ENCODE measurements at regions not wholly inside any gene's neighbourhood (a gene's known extent, or its start where the extent isn't known, plus 50 kb on each side); places are given as distances from the start of the nearest gene placed in this dataset.
A peak's percentile ranks its signal among the peaks of the same experiment; 100 is the strongest.

DNA sequence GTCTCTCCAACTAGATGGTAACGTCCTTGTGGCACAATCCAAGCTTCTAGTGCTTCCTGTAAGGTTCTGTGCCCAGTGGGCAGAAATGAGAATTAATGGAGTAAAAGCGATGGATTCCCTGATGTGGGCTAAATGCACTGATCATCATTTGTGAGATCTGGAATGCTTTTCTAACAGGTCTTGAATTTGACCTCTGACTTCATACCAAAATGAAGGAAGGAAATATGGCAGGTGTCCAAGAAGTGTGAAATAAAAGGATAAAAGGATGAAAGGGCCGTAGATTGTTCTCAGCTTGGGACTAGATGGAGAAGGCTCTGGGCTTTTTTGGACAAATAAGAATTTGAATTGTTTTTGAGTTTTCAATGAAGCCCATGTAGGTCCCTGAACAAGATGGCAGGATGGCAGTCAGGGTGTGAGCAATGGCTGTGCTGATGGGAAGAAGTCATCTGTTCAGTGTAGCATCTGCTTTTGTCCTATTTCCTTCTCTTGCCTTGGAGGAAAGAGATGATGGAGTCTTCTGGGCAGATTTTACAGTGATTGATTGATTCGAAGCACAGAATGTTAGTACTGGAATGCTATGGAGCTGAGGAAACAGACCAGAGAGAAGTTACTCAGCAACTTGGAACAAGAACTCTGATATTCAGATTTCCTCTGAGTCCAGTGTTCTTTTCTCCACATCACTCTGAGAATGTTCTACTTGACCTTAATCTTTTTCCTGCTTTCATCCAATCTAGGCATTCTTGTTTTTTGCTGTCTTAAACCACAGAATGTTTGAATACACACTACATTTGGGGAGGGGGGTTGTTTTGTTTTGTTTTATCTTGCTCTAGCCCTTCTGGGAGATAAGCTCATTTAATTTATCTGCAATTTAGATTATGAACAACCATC is 286.0 kb downstream of the HLX start:
- DNase-seq = no peak

DNA sequence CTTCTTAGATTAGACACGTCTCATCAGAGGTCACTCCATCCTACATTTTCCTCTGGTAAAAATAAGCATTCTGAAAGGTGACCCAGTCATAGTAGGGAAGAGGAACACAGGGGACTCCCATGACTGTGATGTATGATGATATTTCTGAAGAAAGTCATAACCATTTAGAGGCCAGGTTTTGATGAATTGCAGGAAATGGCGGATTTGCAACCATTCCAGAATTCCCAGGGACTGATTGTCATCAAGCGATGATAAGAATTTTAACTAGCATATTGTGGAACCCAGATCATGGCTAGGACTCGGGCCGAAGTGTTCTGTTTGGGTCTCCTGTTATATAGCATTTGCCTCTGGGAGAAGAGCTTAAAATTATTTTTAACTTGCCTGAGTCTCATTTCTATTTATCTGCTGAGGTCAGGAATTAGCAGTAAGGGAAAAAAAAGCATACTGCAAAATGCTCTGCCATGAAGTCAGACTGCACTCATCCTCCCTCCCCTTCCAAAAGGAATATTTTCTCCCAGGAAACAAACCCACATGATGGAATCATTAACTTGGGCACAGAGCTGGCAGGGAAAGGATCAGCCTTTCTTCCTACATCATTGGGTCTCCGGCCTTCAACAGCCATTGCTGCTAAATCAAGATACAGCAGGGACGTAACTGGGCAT is 286.7 kb downstream of the HLX start:
- DNase-seq = no peak

DNA sequence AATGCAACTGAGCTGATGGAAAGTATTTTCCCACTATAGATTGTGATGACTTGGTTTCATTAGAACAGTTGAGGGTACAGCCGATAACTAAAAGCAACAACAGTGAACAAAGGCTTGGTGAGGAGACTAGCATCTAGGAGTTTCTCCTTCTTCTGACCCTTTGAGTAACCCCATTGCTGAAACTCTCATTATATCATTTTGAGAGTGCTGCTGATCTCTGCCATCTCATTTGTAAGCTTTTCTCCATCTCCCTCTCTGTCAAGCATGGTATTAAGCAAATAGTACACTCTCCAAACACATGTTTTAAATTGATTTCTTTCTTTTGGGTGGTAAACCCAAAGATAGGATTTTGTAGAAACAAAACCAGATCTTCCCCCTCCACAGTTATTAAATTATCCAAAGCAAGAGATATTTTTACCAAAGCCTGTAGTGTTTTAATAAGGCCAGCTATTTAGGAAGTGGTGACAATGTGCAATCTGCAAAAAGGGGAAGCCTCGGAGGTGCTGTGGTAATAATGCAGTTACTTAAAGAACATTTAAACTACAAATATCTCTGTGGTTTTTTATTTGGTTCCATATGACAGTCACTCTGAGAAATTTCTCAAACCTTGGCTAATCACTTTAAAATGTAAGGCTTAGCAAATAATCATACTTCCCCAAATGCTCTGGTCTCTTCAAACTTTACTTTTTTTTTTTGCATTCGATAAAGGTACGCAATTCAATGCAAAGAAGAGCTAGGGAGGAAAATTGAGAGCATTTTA is 287.5 kb downstream of the HLX start:
- DNase-seq = no peak

DNA sequence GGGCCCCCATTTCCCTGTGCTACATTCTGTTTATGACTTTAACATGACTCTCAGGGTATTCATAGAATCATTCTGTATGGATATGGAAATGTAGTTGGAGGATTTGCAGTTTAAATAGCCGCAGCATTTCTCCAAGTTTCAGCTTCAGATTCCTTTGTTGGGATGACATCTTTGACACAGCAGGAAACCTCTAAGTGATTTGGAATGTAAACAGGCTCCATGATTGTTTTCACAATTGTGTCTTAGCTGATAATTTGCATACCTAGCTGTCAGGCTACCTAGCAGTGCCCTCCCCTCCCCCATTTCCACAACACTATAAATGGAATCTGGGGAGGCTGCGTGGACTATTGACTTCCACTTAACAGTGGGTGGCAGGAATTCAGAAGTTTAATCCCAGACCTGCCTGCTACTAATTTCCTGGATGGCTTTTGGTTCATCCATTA is 290.2 kb downstream of the HLX start:
- DNase-seq = no peak

DNA sequence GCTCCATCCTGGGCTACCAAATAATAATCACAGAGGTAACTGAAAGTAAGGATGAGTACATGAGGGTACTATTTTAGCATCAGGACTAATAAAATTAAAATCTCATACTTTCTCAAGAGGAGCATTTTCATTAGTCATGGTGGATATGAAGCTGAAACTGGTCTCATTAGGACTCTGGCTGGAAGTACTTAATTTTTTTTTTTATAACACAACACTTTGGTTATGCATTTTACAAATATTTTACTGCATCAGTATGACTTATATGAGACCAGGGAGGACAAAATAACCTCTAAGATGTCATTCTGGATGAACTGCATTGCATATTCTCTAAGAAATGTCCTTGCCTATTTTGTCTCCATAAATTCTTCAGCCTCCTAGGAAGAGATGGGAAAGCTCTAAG is 290.9 kb downstream of the HLX start:
- DNase-seq = no peak

DNA sequence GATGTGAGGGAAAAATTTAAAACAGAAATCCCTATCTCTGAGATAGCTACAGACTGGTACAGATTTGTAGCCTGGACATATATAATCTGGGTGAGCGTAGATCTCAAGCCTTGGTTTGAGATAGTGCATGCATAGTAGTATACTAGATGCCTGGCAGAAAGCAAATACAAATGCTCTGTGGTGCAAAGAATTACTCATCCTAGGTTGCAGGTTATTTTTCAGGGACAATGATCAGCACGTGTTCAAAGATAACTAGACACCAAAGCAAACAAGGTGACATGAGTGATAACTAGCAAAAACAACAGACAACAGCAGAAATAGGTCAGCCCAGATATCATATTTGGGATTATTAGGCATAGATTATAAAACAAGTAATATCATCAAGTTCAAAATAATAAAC is 292.5 kb downstream of the HLX start:
- no peak for DNase-seq

GRCh38 chr1:221172841-221173240 is 293.6 kb downstream of the HLX start:
- no peak for DNase-seq

GRCh38 chr1:221174330-221174993 is 295.2 kb downstream of the HLX start:
- no peak for DNase-seq

DNA sequence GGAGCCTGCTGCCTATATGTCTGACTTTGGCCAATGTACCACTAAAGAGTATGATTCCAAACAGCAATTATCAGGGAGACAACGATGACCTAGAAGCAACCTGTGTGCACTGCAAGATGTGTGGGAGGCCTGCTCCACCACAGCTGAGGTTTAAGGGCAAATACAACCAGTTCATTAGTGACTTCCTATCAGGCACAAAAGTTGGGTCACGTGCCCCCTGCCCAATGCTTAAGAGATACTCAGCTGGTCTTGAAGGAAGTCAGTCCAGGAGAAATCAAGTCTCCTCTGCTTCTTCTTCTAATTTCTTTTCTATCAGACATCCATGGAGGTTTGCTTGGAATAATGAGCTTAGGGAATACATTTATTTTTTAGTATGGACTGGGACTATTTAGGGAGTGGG is 296.0 kb downstream of the HLX start:
- no peak for DNase-seq

DNA sequence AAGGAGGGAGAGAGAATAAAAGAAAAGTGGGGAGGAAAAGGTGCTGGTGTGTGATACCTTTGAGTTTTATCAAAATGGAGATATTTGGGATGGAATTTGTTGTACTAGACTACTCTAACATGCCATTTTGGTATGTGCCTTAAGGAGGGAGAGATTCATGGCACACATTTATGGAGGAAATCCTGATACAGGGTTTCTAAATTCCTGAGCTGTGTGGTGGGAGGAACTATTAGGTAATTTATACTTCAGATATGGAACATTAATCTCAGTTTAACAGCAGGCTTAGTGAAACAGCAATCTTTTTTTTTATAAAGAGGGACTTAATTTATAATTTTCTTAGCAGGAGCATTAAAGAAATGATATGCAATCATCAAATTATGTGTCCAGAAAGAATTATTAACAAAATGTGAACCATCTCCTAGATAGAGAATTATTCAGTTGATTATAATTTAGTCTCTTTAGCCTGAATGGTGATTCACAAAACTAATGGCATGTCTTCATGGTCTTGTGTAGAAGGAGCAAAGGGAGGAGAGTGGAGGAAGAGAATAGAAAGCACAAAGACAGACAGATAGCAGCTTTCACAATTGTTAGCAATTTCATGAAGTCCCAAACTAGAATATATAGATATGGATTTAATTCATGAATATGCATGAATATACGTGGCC is 301.6 kb downstream of the HLX start:
- no peak for DNase-seq

DNA sequence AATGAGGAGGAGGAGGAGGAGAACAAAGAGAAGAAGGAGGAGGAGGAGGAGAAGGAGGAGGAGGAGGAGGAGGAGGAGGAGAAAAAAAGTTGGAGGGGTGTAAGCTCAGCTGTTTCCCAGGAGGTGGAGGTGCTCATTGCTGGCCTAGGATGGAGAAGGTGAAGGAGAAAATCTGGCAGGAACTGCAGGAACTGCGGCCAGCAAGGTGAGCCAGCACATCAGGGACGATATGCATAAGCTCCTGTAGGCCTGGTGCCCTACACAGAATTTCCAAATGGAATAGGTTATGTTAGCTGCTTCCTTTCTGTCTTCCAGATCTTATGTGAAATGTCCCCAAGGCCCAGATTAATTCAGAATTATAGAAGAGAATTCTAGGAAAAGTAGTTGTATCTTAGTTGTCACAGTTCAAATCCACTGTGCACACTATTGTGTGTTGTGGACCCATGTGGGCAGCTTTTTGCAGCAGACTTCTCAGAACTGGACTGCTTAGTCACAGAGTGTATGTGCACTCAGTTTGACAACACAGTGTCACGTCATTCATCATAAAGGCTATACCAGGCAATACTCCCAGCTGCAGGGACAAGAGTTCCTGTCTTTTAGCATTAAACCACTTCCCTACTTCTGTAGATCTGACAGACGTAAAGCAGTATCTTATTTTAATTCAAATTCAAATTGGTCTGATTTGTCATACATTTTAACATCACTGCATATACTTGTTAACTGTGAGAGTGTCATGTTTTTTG is 303.7 kb downstream of the HLX start:
- DNase-seq = peak; percentile 2

GRCh38 chr1:221184131-221184794 is 305.0 kb downstream of the HLX start:
- no peak for DNase-seq

- no peak for DNase-seq
Measured at GRCh38 chr1:221187174-221187573, 307.9 kb downstream of the HLX start.

DNA sequence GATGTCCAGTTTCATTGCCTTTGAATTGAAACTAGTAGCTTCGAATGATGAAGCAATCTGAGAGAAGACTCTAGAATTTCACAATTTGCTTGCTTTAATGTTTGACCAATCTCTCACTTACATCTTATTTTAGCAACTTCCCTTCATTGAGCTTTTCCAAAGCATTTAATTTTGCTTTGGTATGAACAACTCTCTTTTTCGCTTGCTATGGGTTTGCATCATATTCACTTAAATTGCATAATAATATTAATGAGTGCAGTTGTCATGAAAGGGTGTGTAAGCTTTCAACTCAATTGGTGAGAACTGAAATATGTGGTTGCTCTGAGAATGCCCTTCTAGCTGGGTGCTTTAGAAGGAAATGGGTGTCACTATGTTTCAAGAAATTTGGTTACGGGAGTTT is 309.2 kb downstream of the HLX start:
- no peak for DNase-seq

GRCh38 chr1:221190249-221190648 is 311.0 kb downstream of the HLX start:
- DNase-seq = no peak

- DNase-seq = no peak
Measured at GRCh38 chr1:221192055-221192454, 312.8 kb downstream of the HLX start.

DNA sequence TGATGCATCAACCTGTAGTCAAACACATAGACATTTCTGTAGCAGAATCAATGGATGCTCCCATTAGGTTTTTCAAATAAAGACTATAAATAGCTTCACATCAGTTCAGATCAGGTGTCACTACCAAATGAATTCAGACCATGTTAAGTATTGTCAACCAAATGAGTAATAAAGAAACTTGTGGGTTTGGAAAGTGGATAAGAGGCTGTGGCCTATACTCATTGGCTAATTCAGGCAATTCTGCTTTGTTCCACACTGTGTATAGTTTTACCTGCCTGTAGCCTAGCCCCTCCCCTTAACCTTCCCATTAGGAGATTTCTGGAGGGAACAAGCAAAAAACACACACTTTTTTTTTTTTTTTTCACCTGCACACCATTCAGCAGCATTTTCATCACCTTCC is 321.2 kb downstream of the HLX start:
- peak; percentile 33 for DNase-seq

DNA sequence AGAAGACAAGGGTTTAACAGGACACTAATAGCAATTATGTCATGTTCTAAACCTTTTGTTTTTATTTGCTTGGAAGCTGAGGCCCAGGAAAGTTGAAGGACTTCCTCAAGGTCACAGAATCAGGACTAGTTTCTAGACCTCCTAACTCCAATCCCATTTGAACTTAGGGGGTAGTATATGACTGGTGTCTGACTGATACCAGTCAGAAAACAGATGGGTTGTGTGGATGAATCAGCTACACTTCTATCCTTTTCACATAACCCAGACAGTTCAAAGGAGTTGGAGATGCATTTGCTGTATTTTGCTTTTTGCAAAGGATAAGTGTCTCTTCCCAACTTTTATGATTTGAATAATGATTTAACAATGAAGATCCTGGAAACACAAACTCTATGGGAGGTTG is 322.5 kb downstream of the HLX start:
- DNase-seq = peak; percentile 7

- DNase-seq = peak; percentile 82
Measured at GRCh38 chr1:221203224-221204054, 324.2 kb downstream of the HLX start.
